T-helper 17 cell (primary cell): ENCODE measurements at regions not wholly inside any gene's neighbourhood (a gene's known extent, or its start where the extent isn't known, plus 50 kb on each side); places are given as distances from the start of the nearest gene placed in this dataset.

ENCODE experiments used
- ATAC-seq: fragments of 150-1000 bp; cut with Tn5 transposase; 2 replicates; pipeline ENCODE4 v1.10.0; 2021; ENCODE audit warnings: mild to moderate bottlenecking, moderate library complexity
- DNase-seq, 3 donors: peaks; one replicate each; pipeline versions ENCODE4 v3.0.0 to v3.0.0-alpha.2; 2020 to 2021
- H3K9me3 ChIP-seq: one replicate; pipeline ENCODE4 v1.7.0; 2013; ENCODE audit warnings: low read length, mild to moderate bottlenecking; ENCODE audit not compliant: control insufficient read depth, poor library complexity, severe bottlenecking
- H3K27ac Mint-ChIP-seq: one replicate; pipeline ENCODE4 v1.8.0; 2022; ENCODE audit warnings: mild to moderate bottlenecking, moderate library complexity, mixed read lengths
- H3K27me3 Mint-ChIP-seq: one replicate; pipeline ENCODE4 v1.8.0; 2022; ENCODE audit warnings: mixed read lengths
- H3K36me3 Mint-ChIP-seq: one replicate; pipeline ENCODE4 v1.8.0; 2022; ENCODE audit warnings: low read depth, mixed read lengths
- H3K4me1 Mint-ChIP-seq: one replicate; pipeline ENCODE4 v1.8.0; 2022; ENCODE audit warnings: mild to moderate bottlenecking, mixed read lengths
- H3K4me3 Mint-ChIP-seq: one replicate; pipeline ENCODE4 v1.8.0; 2022; ENCODE audit warnings: mild to moderate bottlenecking, moderate library complexity, mixed read lengths

- Mint-ChIP-seq H3K27ac (no peak overlapping the region), H3K27me3 (peaks cover 8% of the 10 kb centered on the region), H3K4me3 (no peak overlapping the region), H3K36me3 (no peaks in the 10 kb centered on the region), H3K4me1 (peaks cover 16% of the 10 kb centered on the region)
- ATAC-seq, result no peak
- no peak for DNase-seq
- no peaks in the 10 kb centered on the region for H3K9me3 ChIP-seq
Observed at GRCh38 chr14:106838991-106839769, 1312.8 kb downstream of the TMEM121 start.

- Mint-ChIP-seq H3K4me3 (no peak overlapping the region), H3K4me1 (peaks cover 22% of the 10 kb centered on the region), H3K36me3 (no peaks in the 10 kb centered on the region), H3K27ac (no peak overlapping the region), H3K27me3 (peaks cover 8% of the 10 kb centered on the region)
- DNase-seq, result no peak
- H3K9me3 ChIP-seq, result no peaks in the 10 kb centered on the region
- ATAC-seq, result no peak
Observed at GRCh38 chr14:106840258-106840657, 1313.9 kb downstream of the TMEM121 start.

- H3K4me3 Mint-ChIP-seq, result no peak overlapping the region
- no peaks in the 10 kb centered on the region for H3K36me3 Mint-ChIP-seq
- no peaks in the 10 kb centered on the region for H3K9me3 ChIP-seq
- H3K27ac Mint-ChIP-seq, result no peak overlapping the region
- ATAC-seq (no peak), DNase-seq (no peak)
- peaks cover 3% of the 10 kb centered on the region for H3K27me3 Mint-ChIP-seq
- peaks cover 28% of the 10 kb centered on the region for H3K4me1 Mint-ChIP-seq
Observed at GRCh38 chr14:106840991-106841390, 1314.6 kb downstream of the TMEM121 start.

- ATAC-seq (no peak), DNase-seq (no peak)
- H3K27me3 Mint-ChIP-seq, result no peaks in the 10 kb centered on the region
- no peak overlapping the region for H3K4me3 Mint-ChIP-seq
- H3K9me3 ChIP-seq, result no peaks in the 10 kb centered on the region
- no peaks in the 10 kb centered on the region for H3K36me3 Mint-ChIP-seq
- peaks cover 35% of the 10 kb centered on the region for H3K4me1 Mint-ChIP-seq
- no peak overlapping the region for H3K27ac Mint-ChIP-seq
Observed at GRCh38 chr14:106841701-106842100, 1315.3 kb downstream of the TMEM121 start.

GRCh38 chr14:106842687-106843086 lies 1316.3 kb downstream of the TMEM121 start:
- DNase-seq (no peak), ATAC-seq (no peak)
- no peaks in the 10 kb centered on the region for H3K27me3 Mint-ChIP-seq
- no peaks in the 10 kb centered on the region for H3K36me3 Mint-ChIP-seq
- H3K4me1 Mint-ChIP-seq, result peaks cover 37% of the 10 kb centered on the region
- H3K27ac Mint-ChIP-seq, result peak overlapping the region; percentile 32
- peak overlapping the region; percentile 7 for H3K4me3 Mint-ChIP-seq
- no peaks in the 10 kb centered on the region for H3K9me3 ChIP-seq

- no peak for DNase-seq
- H3K9me3 ChIP-seq, result no peaks in the 10 kb centered on the region
- no peak for ATAC-seq
- Mint-ChIP-seq H3K27me3 (no peaks in the 10 kb centered on the region), H3K36me3 (no peaks in the 10 kb centered on the region), H3K27ac (peak overlapping the region; percentile 32), H3K4me1 (peaks cover 37% of the 10 kb centered on the region), H3K4me3 (peak overlapping the region; percentile 98)
Observed at GRCh38 chr14:106843386-106843785, 1317.0 kb downstream of the TMEM121 start.

- ATAC-seq (peak; percentile 40), DNase-seq (no peak)
- Mint-ChIP-seq H3K27ac (peak overlapping the region; percentile 88), H3K4me1 (peaks cover 38% of the 10 kb centered on the region), H3K27me3 (no peaks in the 10 kb centered on the region), H3K36me3 (no peaks in the 10 kb centered on the region), H3K4me3 (peak overlapping the region; percentile 98)
- H3K9me3 ChIP-seq, result no peaks in the 10 kb centered on the region
Observed at GRCh38 chr14:106843951-106844483, 1317.6 kb downstream of the TMEM121 start.

- Mint-ChIP-seq H3K27ac (peak overlapping the region; percentile 88), H3K36me3 (no peaks in the 10 kb centered on the region), H3K4me1 (peaks cover 40% of the 10 kb centered on the region), H3K27me3 (no peaks in the 10 kb centered on the region), H3K4me3 (peak overlapping the region; percentile 98)
- ATAC-seq, result peak; percentile 88
- peak; percentile 32 to 47 (median 44) for DNase-seq
- no peaks in the 10 kb centered on the region for H3K9me3 ChIP-seq
Observed at GRCh38 chr14:106844608-106845285, 1318.4 kb downstream of the TMEM121 start.

- DNase-seq (no peak), ATAC-seq (peak; percentile 32)
- Mint-ChIP-seq H3K27ac (peak overlapping the region; percentile 88), H3K4me3 (peak overlapping the region; percentile 98), H3K4me1 (peaks cover 37% of the 10 kb centered on the region), H3K27me3 (no peaks in the 10 kb centered on the region), H3K36me3 (no peaks in the 10 kb centered on the region)
- no peaks in the 10 kb centered on the region for H3K9me3 ChIP-seq
Observed at GRCh38 chr14:106845286-106846087, 1319.1 kb downstream of the TMEM121 start.

GRCh38 chr14:106846218-106846617 lies 1319.8 kb downstream of the TMEM121 start:
- peak overlapping the region; percentile 67 for H3K27ac Mint-ChIP-seq
- no peaks in the 10 kb centered on the region for H3K9me3 ChIP-seq
- no peak for ATAC-seq
- no peak overlapping the region for H3K4me3 Mint-ChIP-seq
- no peaks in the 10 kb centered on the region for H3K27me3 Mint-ChIP-seq
- no peak for DNase-seq
- H3K4me1 Mint-ChIP-seq, result peaks cover 36% of the 10 kb centered on the region
- no peaks in the 10 kb centered on the region for H3K36me3 Mint-ChIP-seq

- H3K4me3 Mint-ChIP-seq, result no peak overlapping the region
- peaks cover 29% of the 10 kb centered on the region for H3K4me1 Mint-ChIP-seq
- DNase-seq (no peak), ATAC-seq (no peak)
- H3K36me3 Mint-ChIP-seq, result no peaks in the 10 kb centered on the region
- peaks cover 11% of the 10 kb centered on the region for H3K27me3 Mint-ChIP-seq
- no peaks in the 10 kb centered on the region for H3K9me3 ChIP-seq
- no peak overlapping the region for H3K27ac Mint-ChIP-seq
Observed at GRCh38 chr14:106848330-106849121, 1322.1 kb downstream of the TMEM121 start.

GRCh38 chr14:106850913-106851825 lies 1324.8 kb downstream of the TMEM121 start:
- peak; percentile 62 for ATAC-seq

More at GRCh38 chr14:106850913-106851825, 1324.8 kb downstream of the TMEM121 start:
- H3K9me3 ChIP-seq, result no peaks in the 10 kb centered on the region
- H3K27ac Mint-ChIP-seq, result no peak overlapping the region
- H3K27me3 Mint-ChIP-seq, result peaks cover 21% of the 10 kb centered on the region
- DNase-seq, result no peak
- peak overlapping the region; percentile 47 for H3K4me3 Mint-ChIP-seq
- peaks cover 12% of the 10 kb centered on the region for H3K4me1 Mint-ChIP-seq
- H3K36me3 Mint-ChIP-seq, result no peaks in the 10 kb centered on the region
